NCI-H82 treated with DMSO at 0.1 percent for 48 hours (cell line): ENCODE measurements at regions not wholly inside any gene's neighbourhood (a gene's known extent, or its start where the extent isn't known, plus 50 kb on each side); places are given as distances from the start of the nearest gene placed in this dataset.

Experiments used
- DNase-seq: peaks from one replicate; lab custom pipeline; 2025; ENCODE audit not compliant: unreplicated experiment; lab: John Stamatoyannopoulos, UW

DNA sequence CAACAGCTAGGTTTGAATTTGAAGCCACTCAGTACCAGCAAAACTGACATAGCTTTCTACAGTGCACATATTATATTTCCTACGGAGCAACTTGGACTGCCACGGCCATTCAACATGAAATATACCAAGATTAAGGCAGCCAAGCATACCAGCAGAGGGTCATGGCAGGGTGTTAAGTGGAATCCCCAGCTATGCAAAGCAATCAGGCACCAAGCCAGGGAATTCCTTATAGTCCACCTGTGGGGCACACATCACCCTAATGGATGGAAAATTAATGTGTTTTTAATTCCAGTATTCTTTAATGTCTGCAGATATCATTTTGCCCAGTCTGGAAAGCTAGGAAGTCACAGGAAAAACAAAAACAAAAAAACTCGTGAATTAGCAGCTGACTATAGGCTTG, 1190.3 kb downstream of the EFNB2 start:
- no peak for DNase-seq

DNA sequence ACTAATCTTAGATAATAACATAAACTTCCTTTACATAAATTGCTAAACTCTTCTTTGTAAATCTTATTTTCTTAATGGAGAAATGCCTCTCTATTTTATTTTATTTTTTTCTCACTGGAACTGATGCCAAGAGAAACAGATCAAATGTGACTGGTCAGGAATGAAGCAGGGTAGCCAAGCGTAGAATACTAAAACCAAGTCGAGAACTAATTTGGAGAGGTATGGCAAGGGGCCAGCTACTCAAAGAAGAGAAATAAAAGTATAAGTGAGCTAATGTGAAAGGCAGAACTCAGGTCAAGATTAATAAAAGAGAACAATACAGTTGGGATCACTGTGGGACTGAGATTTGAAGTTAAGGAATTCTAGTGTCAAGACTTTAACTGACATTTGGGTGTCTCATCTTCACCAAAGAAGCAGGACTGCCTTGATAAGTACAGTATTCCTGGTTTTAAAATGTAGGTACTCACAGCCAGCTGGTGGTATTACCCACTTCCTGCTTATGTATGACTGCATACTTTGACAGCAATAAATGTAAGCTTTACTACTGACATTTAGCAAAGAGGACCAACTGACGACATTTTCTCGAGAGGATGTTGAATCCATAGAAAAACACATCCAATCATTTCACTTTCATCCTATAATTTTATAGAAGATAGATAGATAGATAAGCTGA, 1192.2 kb downstream of the EFNB2 start:
- DNase-seq: no peak

DNA sequence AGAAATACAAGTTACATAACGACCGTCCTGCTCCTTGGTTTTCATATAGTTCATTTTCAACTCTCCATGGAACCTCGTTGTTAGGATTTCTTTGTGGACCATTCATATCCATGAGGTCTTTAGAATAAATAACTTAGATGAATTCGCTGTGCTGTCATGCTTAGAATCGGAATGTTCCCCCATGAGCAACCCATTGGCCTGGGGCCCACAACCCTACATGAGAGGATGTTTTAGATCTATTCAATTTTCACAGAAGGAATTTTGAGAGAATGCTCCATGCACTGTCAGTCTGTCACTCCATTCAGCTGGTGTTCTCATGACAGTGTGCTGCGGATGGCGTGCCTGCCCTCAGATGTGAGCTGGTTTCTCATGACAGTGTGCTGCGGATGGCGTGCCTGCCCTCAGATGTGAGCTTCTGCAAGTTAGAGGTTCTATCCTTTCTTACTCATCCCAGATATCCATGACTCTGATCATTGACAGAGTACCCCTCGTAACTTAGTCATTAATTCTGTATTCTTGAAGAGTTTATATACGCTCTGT, 1193.1 kb downstream of the EFNB2 start:
- no peak for DNase-seq

DNA sequence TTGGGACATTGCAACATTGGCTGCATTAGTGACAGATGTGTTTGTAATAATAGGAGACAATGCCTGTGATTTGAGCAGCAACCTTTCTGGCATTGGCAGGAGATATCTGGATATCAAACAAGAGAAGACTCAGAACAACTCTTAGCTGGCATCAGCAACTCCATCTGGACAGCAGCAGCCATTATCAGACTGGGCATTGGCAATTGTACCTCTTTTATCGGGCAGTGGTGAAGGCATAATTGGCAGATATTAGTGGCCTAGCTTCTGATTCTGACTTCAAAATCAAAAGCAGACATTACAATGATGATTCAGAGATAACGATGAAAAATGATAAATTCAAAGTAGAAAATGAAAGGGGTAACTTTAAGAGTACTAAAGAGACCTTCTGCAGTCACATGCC, 1193.7 kb downstream of the EFNB2 start:
- DNase-seq: no peak

DNA sequence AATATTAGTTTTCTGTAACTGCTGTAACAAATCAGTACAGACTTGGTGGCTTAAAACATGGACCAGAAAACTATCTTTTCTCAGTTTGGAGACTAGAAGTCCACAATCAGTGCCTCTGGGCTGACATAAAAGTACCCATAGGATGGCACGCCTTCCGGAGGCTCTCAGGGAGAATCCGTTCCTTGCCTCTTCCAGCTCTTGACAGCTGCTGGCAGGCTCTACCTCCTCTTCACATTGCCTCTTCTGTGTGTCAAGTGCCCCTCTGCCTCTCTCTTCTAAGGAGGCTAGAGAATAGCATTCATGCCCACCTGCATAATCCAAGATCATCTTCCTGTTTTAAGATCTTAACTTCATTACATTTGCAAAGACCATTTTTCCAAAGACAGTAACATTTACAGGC, 1194.2 kb downstream of the EFNB2 start:
- no peak for DNase-seq

DNA sequence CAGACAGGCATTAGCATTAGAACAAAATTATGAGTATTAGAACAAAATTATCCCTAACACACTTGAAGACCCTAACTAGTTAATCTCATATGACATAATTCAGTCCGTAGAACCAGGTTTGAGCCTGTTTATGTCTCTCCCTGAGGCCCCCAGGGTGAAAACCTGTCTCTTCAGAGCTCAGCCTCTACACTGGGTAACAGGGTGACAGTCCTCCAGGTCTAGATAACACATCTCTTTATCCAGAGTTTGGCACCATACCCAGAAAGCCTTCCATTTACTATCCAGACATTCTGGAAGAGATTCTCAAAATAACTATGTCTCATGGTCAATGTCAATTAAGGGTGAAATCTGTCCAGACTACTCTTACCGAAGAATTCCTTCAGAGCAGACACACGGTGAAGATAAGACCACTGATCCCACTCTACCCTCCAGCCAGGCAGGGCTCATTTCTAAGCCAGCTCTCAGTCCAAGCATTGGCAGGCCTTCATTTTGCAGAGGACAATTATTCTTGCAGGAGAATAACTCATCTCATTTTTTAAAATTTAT, 1195.3 kb downstream of the EFNB2 start:
- DNase-seq: no peak

DNA sequence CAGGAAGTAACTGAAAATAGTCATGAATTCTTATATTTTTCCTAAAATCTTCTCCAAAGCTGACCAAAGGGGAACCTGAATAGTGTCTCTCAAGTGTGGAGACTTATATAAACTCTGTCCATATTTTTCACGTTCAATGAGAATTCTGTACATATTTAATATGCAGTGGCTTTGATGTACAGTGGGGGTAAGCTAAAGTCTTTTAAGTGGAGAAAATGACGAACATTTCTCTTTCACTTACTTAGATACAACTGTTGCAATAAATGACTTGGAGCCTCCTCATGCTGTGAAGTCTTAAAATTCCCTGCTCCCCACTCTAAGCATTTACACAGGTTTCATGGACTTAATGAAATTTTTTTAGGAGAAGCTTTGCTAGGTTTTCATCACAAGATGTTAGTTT, 1196.7 kb downstream of the EFNB2 start:
- DNase-seq: no peak

DNA sequence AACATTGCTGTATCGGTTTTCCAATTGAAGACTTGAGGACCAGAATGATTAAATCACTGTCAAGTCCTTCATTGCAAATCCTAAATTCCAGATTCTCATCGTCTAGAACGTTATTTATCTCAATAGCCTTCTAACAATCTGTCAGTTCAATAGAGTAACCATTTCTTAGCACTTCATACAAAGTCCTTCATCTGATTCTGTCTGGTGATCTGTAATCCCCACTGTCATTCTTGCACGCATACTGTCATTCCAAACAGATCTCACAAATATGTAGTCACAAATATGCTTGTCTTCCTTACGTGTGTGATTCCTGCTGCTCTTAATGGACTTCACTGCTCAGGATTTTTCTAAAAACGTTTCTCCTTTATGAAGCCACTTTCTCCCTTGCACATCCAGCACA, 1197.5 kb downstream of the EFNB2 start:
- DNase-seq: no peak

DNA sequence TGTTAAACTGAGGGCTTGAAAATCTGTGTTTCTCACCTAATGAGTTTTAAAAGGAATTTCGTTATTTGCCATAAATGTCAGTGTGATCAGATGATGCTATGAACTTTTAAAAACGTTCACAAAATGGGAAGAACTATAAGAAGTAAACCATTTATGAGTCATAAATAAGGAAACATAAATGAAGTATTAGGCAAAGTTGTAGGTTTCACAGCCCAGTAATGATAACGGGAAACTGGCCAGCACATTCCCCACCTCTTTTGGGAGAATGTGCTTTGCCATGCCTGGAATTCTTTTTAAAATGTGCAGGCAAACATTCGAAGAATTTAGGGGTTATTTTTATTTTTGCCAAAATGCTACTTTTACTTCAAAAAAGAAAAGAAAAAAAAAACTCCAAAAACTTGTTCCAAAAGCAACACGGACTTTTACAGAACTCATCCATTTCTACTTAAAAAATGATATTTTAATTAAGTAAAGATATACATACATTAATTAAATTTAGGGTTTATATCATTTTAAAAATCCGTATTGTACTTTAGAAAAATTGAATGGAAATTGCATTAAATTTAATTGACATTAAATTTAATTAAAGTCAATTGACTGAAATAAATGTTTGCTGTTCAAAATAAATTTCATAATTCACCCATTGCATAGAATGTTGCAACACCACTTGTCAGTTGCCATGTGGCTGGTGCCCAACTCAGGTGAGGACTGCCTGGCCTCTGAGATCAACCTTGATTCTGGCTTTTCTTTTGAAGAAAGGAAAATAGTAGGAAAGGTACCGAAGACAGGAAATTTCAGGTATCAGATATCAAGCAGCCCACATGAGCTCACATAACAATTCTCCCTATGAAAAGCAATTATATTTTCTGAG, 1198.5 kb downstream of the EFNB2 start:
- no peak for DNase-seq

DNA sequence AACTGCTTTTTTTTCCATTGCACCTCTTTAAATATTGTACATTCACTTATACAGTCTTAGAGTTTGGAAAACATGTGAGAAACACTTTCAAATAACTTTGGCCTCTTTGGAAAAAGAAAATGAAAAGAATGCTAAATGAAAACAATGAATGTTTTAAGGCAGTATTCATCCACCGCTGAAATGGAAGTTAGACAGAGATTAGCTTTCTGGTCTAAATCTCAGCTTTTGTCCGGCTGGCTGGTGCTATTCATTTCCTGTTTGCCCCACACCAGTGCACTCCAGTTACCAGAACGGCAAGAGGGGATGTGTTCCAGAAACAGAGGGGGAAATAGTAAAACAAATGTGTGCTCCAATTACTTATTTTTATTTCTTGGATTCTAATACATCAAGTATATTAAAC, 1201.3 kb downstream of the EFNB2 start:
- no peak for DNase-seq

DNA sequence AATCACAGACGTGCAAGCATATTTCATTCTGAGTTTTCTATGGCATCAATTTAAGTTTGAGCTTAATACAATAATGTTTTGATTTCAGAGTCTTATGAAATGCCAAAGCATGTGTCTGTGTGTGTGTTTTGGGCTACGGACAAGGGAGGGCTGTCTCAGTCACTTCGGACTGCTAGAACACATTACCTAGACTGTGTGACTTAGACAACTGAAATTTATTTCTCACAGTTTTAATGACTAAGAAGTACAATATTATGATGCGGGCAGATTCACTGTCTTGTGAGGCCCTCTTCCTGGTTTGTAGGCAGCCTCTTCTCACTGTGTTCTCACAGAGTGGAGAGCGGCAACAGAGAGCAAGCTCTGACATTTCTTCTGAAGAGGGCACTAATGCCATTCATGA, 1202.0 kb downstream of the EFNB2 start:
- DNase-seq: no peak

DNA sequence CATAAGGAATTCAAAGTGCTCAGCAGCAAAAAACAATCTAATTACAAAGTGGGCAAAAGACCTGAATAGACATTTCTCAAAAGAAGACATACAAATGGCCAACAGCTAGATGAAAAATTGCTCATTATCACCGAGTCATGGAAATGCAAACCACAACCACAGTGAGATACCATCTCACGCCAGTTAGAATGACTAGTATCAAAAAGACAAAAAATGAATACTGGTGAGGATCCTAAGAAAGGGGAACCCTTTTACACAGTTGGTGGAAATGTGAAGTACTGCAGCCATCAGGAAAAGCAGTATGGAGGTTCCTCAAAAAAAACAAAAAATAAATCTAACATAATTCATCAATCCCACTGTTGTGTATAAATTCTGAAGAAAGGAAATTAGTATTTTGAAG, 1206.1 kb downstream of the EFNB2 start:
- no peak for DNase-seq

DNA sequence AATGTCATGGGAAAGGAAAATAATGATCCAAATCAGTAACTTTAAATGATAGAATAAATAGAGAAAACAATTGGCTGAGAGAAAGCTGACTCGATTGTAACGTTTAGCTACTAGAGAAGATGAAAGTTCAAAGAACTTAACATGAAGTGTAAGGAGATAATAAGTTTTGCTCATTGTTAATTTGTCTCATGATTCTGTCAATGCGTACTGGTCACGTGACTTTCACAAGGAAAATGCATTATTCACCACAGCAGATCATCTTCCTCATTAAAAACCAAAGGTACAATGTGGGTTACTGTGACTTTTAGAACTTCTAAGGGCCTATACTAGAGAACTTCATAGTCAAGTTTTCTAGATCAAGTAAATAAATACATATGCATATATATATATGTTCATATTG, 1207.2 kb downstream of the EFNB2 start:
- no peak for DNase-seq

DNA sequence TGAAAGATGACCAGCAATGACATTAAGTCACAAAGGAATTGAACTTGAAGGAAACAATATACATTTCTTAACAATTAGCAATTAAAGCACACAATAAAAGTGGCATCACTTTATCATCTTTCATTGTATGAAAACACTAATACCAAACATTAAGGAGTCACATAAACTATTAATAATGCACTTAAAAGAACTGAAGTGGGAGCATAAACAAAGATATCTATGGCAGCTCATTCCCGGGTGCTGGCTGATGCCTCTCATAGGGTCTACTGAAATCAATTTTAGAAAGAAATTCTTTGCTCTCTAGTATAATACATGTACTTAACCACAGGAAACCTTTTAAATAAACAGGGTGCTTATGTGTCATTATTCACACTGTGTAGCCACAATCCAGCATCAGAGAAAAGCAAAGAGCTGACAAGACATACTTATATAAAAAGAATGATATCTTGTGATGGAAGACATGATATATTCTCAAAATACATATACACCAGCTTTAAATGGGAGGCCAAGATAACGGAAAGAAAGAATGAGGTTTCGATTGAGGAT, 1207.8 kb downstream of the EFNB2 start:
- no peak for DNase-seq

DNA sequence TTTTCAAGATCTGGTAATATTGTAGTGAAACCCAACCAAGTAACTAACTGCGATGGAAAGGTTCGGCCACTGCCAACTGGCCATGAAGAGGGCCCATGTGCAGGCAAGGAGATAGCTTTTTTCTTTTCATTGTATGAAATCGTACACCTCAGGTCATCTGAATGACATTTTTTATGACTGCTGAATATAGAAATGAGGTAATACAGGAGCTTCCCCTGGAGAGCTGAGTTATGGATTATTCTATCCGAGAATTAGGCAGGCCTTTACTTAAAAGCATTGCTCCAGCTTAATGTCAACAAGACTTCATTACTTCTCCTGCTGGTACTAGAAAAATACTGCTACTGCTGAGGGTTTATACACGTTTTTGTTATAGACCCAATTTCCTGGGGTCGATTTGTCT, 1215.6 kb downstream of the EFNB2 start:
- no peak for DNase-seq

DNA sequence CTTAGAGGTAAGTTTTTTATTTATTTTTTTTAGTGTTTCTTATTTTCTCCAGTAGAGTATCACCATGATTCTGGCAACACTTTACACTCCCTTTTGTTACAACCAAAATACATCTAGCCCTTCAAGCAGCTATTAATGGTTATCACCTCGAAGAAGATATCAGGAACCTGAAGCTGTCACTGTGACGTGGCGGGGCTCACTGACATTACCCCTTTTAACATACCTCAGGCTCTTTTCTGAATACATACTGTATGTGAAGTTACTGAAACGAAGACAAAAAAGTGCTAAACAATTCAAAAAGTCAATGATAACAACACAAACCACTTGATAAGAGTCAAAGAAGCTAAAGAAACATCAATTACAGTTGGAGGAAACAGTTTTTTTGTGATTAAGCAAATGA, 1218.7 kb downstream of the EFNB2 start:
- DNase-seq: no peak

DNA sequence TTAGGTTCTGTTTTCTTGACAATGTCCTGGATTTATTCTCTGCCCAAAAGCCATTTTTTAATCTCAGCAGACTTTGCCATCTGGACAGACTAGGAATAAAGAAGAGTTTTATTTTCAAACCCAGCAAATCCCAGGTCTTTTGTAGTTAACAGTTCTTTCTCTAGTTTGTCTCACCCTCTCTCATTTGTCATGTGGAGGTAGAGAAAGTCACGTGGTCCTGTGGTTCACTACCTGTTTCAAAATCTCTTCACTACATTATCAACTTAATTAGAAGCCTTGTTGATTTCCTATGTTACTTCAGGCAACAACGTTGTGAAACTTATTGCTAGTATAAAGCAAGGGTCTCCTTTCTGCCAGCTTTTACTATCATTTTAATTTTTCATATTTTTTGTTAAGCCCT, 1222.6 kb downstream of the EFNB2 start:
- no peak for DNase-seq

DNA sequence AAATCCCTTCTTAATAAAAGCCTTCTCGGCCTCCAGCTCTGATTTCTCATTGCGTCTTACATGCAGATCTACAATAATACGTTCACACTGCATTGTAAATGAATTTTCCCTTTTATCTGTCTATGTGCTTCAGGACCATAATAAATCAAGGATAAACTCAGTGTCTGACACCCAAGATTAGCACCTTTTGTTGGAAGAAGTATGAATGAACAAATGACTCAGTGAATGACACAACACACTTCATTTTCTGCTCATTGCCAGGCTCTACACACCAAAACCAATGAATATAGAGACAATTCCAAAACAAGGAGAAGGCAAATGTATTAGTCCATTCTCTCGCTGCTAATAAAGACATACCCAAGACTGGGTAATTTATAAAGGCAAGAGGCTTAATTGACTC, 1224.4 kb downstream of the EFNB2 start:
- no peak for DNase-seq

DNA sequence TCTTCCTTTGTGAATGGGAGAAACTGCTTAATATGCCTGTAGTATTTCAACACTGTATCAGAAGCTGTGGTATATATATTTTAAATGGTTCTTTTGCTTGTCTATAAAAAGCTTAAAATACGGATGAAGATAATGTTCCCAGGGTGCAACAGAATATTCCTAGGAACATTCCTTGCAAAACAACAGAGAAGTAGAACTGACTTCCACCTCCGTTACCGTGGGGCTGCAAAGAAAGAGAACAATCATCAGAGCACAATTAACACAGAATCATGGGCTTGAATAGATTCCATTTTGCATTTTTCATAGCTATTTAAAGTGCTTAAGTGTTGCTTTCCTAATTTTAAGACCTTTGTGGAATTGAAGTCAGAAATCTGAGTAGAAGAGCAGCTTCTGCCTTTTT, 1227.7 kb downstream of the EFNB2 start:
- no peak for DNase-seq

DNA sequence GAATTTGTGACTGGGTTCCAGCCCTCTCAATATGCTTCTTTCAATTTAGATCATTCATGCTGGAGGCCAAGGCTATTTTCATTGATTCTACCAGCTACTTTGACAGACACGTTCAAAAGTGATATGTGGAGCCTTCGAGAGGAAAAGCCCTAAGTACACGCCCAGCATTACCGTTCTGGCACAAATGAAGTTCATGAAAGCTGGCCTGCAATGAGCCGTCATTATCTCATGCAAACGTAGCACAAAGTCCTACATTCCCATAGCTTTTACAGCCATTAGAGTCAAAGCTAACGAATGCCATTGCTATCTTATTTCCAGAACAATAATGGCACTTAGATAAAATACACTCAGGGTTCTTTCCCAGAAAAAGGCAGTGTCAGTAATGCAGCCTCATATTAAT, 1237.6 kb downstream of the EFNB2 start:
- DNase-seq: no peak

DNA sequence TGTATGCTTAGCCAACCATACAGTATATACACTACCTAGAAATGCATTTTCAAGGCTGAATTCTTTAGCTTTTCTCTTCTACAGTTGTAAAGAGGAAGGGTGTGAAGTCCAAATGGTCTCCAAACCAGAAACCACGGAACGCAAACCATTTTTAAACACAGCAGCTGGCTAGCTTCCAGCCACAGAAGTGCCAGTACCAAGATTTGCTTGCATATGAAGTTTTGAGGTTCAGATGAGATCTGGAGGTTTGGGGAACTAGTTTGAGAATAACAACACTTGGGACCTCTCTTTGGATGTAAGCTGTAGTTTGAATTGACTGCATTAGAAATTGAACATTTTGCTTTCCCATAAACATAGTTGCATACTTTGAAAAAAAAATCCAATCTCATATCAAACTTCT, 1243.5 kb downstream of the EFNB2 start:
- DNase-seq: no peak

DNA sequence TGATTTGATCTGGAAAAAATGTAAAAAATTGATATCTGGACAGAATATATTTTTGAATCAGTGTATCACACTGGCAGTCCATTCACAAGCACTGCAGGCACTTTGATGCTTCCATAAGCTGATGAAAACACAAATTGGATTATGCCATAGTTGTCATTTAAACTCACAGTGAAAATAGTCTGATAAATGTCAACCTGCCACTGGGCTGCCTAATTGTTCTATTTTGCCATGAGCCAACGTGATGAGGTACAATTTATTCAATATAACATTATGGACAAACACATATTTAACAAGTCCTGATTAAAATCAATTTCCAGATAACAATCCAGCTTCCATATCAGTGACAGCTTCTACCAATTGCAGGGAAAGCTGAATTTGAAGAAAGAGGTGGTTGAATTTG, 1244.9 kb downstream of the EFNB2 start:
- DNase-seq: no peak
